GM23338 (cell line): ENCODE measurements at regions not wholly inside any gene's neighbourhood (a gene's known extent, or its start where the extent isn't known, plus 50 kb on each side); places are given as distances from the start of the nearest gene placed in this dataset.

Experiments used
- ATAC-seq: fragments of 200-7000 bp; cut with Tn5 transposase; 3 replicates; pipeline ENCODE4 v1.9.1; 2020
- DNase-seq: peaks from one replicate; pipeline ENCODE4 v3.0.0-alpha.2; 2015; ENCODE audit warnings: low spot score
- H2AFZ ChIP-seq: fragments of 200-600 bp; sonication (generic); 2 replicates; pipeline ENCODE4 v1.8.0; 2016; ENCODE audit warnings: antibody characterized with exemption, mild to moderate bottlenecking, moderate library complexity
- H3F3A ChIP-seq: fragments of 200-600 bp; sonication (generic); replicated peaks from 2 replicates; pipeline ENCODE4 v1.8.0; 2017; ENCODE audit warnings: antibody characterized with exemption, mixed run types, low read depth
- H3K27ac ChIP-seq: fragments of 200-600 bp; sonication (generic); 2 replicates; pipeline ENCODE4 v1.6.1; 2016; ENCODE audit warnings: low read depth
- H3K27me3 ChIP-seq: fragments of 200-600 bp; sonication (generic); 2 replicates; pipeline ENCODE4 v1.8.0; 2016; ENCODE audit warnings: mild to moderate bottlenecking, mixed run types, moderate library complexity; ENCODE audit not compliant: insufficient read depth
- H3K36me3 ChIP-seq: fragments of 200-600 bp; sonication (generic); 2 replicates; pipeline ENCODE4 v1.8.0; 2016; ENCODE audit warnings: mild to moderate bottlenecking; ENCODE audit not compliant: insufficient read depth
- H3K4me1 ChIP-seq: fragments of 200-600 bp; sonication (generic); 2 replicates; pipeline ENCODE4 v1.8.0; 2016; ENCODE audit warnings: mild to moderate bottlenecking, moderate library complexity; ENCODE audit not compliant: insufficient read depth
- H3K4me2 ChIP-seq: fragments of 200-600 bp; sonication (generic); 2 replicates; pipeline ENCODE4 v1.7.1; 2017; ENCODE audit warnings: mixed run types
- H3K4me3 ChIP-seq: fragments of 200-600 bp; sonication (generic); 2 replicates; pipeline ENCODE4 v1.6.1; 2016; ENCODE audit warnings: mixed run types
- H3K79me2 ChIP-seq: fragments of 200-600 bp; sonication (generic); replicated peaks from 2 replicates; pipeline ENCODE4 v1.8.0; 2017; ENCODE audit warnings: mild to moderate bottlenecking; ENCODE audit not compliant: insufficient read depth
- H3K9me2 ChIP-seq: fragments of 200-600 bp; sonication (generic); 2 replicates; pipeline ENCODE4 v1.8.0; 2017; ENCODE audit not compliant: insufficient read depth
- H4K20me1 ChIP-seq: fragments of 200-600 bp; sonication (generic); replicated peaks from 2 replicates; pipeline ENCODE4 v1.8.0; 2017; ENCODE audit warnings: mild to moderate bottlenecking; ENCODE audit not compliant: insufficient read depth
- H3K27ac Mint-ChIP-seq: 2 replicates; pipeline ENCODE4 v1.8.0; 2020; ENCODE audit warnings: inconsistent platforms, mild to moderate bottlenecking, moderate library complexity, mixed read lengths
- H3K27me3 Mint-ChIP-seq: 3 replicates; pipeline ENCODE4 v1.8.0; 2022; ENCODE audit warnings: low read depth, mild to moderate bottlenecking, moderate library complexity, mixed read lengths, inconsistent platforms; ENCODE audit not compliant: insufficient read depth, poor library complexity
- H3K36me3 Mint-ChIP-seq: 3 replicates; pipeline ENCODE4 v1.8.0; 2021; ENCODE audit warnings: low read depth, mild to moderate bottlenecking, inconsistent platforms, moderate library complexity, mixed read lengths
- H3K4me1 Mint-ChIP-seq: 3 replicates; pipeline ENCODE4 v1.8.0; 2020; ENCODE audit warnings: mild to moderate bottlenecking, inconsistent platforms, mixed read lengths
- H3K4me3 Mint-ChIP-seq: 3 replicates; pipeline ENCODE4 v1.8.0; 2021; ENCODE audit warnings: moderate library complexity, mild to moderate bottlenecking, inconsistent platforms, mixed read lengths
- H3K9me3 Mint-ChIP-seq: 3 replicates; pipeline ENCODE4 v1.8.0; 2020; ENCODE audit warnings: moderate library complexity, mild to moderate bottlenecking, inconsistent platforms, mixed read lengths
- EZH2 ChIP-seq: fragments of 200-600 bp; sonication (generic); IDR thresholded peaks from one replicate; pipeline ENCODE4 v1.8.0; 2017; ENCODE audit warnings: antibody characterized with exemption, mild to moderate bottlenecking, low read depth; ENCODE audit not compliant: unreplicated experiment
- EZH2phosphoT487 ChIP-seq: fragments of 200-600 bp; sonication (generic); IDR thresholded peaks from one replicate; pipeline ENCODE4 v1.8.1; 2018; ENCODE audit warnings: antibody characterized with exemption; ENCODE audit not compliant: unreplicated experiment
- NANOG ChIP-seq: IDR thresholded peaks from 2 replicates; pipeline ENCODE4 v1.6.1; 2016; ENCODE audit warnings: antibody characterized with exemption, borderline replicate concordance
- POLR2AphosphoS5 ChIP-seq: IDR thresholded peaks from 2 replicates; pipeline ENCODE4 v1.6.1; 2016; ENCODE audit warnings: antibody characterized with exemption, low read depth
- STAT1 ChIP-seq: IDR thresholded peaks from one replicate; pipeline ENCODE4 v1.6.1; 2016; ENCODE audit warnings: antibody characterized with exemption; ENCODE audit not compliant: unreplicated experiment
- ZNF114 ChIP-seq: fragments of 250-450 bp; sonication (Bioruptor Pico); IDR thresholded peaks from 2 replicates; pipeline ENCODE4 v1.5.0; 2020; ENCODE audit warnings: mild to moderate bottlenecking, moderate library complexity
- ZNF462 ChIP-seq: fragments of 250-450 bp; sonication (Bioruptor Pico); IDR thresholded peaks from 2 replicates; pipeline ENCODE4 v1.5.0; 2020; ENCODE audit warnings: mild to moderate bottlenecking, moderate library complexity
- TF ChIP-seq, protein P1 (sequence below): IDR thresholded peaks from one replicate; pipeline ENCODE4 v1.6.1; 2018; ENCODE audit warnings: antibody characterized with exemption; ENCODE audit not compliant: unreplicated experiment
- TF ChIP-seq, protein P2 (sequence below), 2 experiments: fragments of 200-600 bp in 1 of 2; sonication (generic) in 1 of 2; conservative IDR thresholded peaks; 2 replicates each; pipeline versions ENCODE4 v1.5.1 to v1.6.1; 2016 to 2017; ENCODE audit warnings: antibody characterized with exemption in 2 of 2, low read depth in 2 of 2, mild to moderate bottlenecking in 2 of 2, moderate library complexity in 1 of 2

GRCh38 chr20:24723186-24723585, 225.9 kb upstream of the CST7 start:
- H3K4me3 ChIP-seq = no peak overlapping the region
- no peak overlapping the region for H3K4me2 ChIP-seq
- H3F3A ChIP-seq = no peaks in the 10 kb centered on the region
- TF ChIP-seq EZH2phosphoT487 (no peak), STAT1 (no peak), ZNF114 (CRISPR knock-in tag) (no peak), POLR2AphosphoS5 (no peak), EZH2 (no peak), NANOG (no peak), ZNF462 (CRISPR knock-in tag) (no peak)
- TF ChIP-seq, protein P1, sequence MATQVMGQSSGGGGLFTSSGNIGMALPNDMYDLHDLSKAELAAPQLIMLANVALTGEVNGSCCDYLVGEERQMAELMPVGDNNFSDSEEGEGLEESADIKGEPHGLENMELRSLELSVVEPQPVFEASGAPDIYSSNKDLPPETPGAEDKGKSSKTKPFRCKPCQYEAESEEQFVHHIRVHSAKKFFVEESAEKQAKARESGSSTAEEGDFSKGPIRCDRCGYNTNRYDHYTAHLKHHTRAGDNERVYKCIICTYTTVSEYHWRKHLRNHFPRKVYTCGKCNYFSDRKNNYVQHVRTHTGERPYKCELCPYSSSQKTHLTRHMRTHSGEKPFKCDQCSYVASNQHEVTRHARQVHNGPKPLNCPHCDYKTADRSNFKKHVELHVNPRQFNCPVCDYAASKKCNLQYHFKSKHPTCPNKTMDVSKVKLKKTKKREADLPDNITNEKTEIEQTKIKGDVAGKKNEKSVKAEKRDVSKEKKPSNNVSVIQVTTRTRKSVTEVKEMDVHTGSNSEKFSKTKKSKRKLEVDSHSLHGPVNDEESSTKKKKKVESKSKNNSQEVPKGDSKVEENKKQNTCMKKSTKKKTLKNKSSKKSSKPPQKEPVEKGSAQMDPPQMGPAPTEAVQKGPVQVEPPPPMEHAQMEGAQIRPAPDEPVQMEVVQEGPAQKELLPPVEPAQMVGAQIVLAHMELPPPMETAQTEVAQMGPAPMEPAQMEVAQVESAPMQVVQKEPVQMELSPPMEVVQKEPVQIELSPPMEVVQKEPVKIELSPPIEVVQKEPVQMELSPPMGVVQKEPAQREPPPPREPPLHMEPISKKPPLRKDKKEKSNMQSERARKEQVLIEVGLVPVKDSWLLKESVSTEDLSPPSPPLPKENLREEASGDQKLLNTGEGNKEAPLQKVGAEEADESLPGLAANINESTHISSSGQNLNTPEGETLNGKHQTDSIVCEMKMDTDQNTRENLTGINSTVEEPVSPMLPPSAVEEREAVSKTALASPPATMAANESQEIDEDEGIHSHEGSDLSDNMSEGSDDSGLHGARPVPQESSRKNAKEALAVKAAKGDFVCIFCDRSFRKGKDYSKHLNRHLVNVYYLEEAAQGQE = no peak
- TF ChIP-seq, protein P2, sequence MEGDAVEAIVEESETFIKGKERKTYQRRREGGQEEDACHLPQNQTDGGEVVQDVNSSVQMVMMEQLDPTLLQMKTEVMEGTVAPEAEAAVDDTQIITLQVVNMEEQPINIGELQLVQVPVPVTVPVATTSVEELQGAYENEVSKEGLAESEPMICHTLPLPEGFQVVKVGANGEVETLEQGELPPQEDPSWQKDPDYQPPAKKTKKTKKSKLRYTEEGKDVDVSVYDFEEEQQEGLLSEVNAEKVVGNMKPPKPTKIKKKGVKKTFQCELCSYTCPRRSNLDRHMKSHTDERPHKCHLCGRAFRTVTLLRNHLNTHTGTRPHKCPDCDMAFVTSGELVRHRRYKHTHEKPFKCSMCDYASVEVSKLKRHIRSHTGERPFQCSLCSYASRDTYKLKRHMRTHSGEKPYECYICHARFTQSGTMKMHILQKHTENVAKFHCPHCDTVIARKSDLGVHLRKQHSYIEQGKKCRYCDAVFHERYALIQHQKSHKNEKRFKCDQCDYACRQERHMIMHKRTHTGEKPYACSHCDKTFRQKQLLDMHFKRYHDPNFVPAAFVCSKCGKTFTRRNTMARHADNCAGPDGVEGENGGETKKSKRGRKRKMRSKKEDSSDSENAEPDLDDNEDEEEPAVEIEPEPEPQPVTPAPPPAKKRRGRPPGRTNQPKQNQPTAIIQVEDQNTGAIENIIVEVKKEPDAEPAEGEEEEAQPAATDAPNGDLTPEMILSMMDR (conservative IDR thresholded peaks at IDR 0.05; ENCODE audit: low read depth in 2 of 2) = no peak
- H3K27ac ChIP-seq = no peak overlapping the region
- peaks cover 6% of the 10 kb centered on the region; the same call in 1 of the 2 replicates for H3K4me1 ChIP-seq
- no peaks in the 10 kb centered on the region for H3K36me3 ChIP-seq
- Mint-ChIP-seq H3K27ac (no peak overlapping the region), H3K36me3 (no peaks in the 10 kb centered on the region), H3K4me3 (no peak overlapping the region), H3K4me1 (peaks cover 17% of the 10 kb centered on the region; the same call in 2 of the 3 replicates), H3K27me3 (no peaks in the 10 kb centered on the region), H3K9me3 (no peaks in the 10 kb centered on the region)
- no peaks in the 10 kb centered on the region for H3K27me3 ChIP-seq
- H3K9me2 ChIP-seq = no peaks in the 10 kb centered on the region
- DNase-seq (no peak), ATAC-seq (no peak)
- H2AFZ ChIP-seq = no peak overlapping the region
- no peaks in the 10 kb centered on the region for H3K79me2 ChIP-seq
- no peaks in the 10 kb centered on the region for H4K20me1 ChIP-seq
